ENCODE measurements at regions not wholly inside any gene's neighbourhood (a gene's known extent, or its start where the extent isn't known, plus 50 kb on each side); places are given as distances from the start of the nearest gene placed in this dataset.

- TF ChIP-seq CTCF (conservative IDR thresholded peaks at IDR 0.05; ENCODE audit: low read length): no peak
- no peak for TF ChIP-seq EZH2phosphoT487 (IDR thresholded peaks at IDR 0.05; ENCODE audit: borderline replicate concordance, low read depth, low read length)
Measured at GRCh38 chr11:43555186-43555585, 125.4 kb upstream of the HSD17B12 start.

Data from OCI-LY7 (cell line).